ENCODE measurements at regions not wholly inside any gene's neighbourhood (a gene's known extent, or its start where the extent isn't known, plus 50 kb on each side); places are given as distances from the start of the nearest gene placed in this dataset.
A peak's percentile ranks its signal among the peaks of the same experiment; 100 is the strongest.
"Not testable (repeated sequence)": the region's sequence is repeated elsewhere in the genome, so short reads cannot be mapped to it uniquely, and the experiment has no call there.

- not testable (repeated sequence) for DNase-seq
Measured at GRCh38 chrX:123788193-123788592, 55.3 kb upstream of the THOC2 start.

GRCh38 chrX:123788744-123789143, 55.9 kb upstream of the THOC2 start:
- no peak for DNase-seq

GRCh38 chrX:123797543-123798447, 62.1 kb upstream of the XIAP start:
- DNase-seq: no peak

- not testable (repeated sequence) for DNase-seq
Measured at GRCh38 chrX:123798706-123799430, 61.0 kb upstream of the XIAP start.

GRCh38 chrX:123801901-123802300, 58.0 kb upstream of the XIAP start:
- no peak for DNase-seq

GRCh38 chrX:123803331-123803983, 56.4 kb upstream of the XIAP start:
- DNase-seq: peak; percentile 28

- DNase-seq: not testable (repeated sequence)
Measured at GRCh38 chrX:123803984-123804365, 55.9 kb upstream of the XIAP start.

GRCh38 chrX:123807835-123808416, 51.9 kb upstream of the XIAP start:
- no peak for DNase-seq

- DNase-seq: no peak
Measured at GRCh38 chrX:123809854-123810375, 49.9 kb upstream of the XIAP start.
